HEK293 (cell line): ENCODE measurements at regions not wholly inside any gene's neighbourhood (a gene's known extent, or its start where the extent isn't known, plus 50 kb on each side); places are given as distances from the start of the nearest gene placed in this dataset.

Source experiments
- CTCF ChIA-PET: fragments of 350-600 bp; formaldehyde crosslinking; extraction: SDS; loops from one replicate; lab custom pipeline; 2021; ENCODE audit warnings: antibody characterized with exemption; lab: Yijun Ruan, JAX
- POLR2A ChIA-PET: fragments of 300-600 bp; formaldehyde crosslinking; extraction: SDS; loops from one replicate; lab custom pipeline; 2020; ENCODE audit warnings: antibody characterized with exemption, inconsistent platforms; lab: Yijun Ruan, JAX
- H3K27ac ChIP-seq: fragments of 200-500 bp; sonication (Bioruptor generic); 2 replicates; pipeline ENCODE4 v1.5.1; 2014; ENCODE audit warnings: low read depth, low read length, control low read depth, inconsistent platforms; ENCODE audit errors: extremely low read depth
- H3K36me3 ChIP-seq, 2 experiments: fragments of 200-500 bp in 1 of 2; sonication (Bioruptor generic) in 1 of 2; 1 replicate in 1 of 2; 2 replicates in 1 of 2; pipeline ENCODE4 v1.5.1; 2014 to 2017; ENCODE audit warnings: inconsistent platforms in 2 of 2, low read length in 2 of 2; ENCODE audit not compliant: control insufficient read depth in 2 of 2, insufficient read depth in 1 of 2
- H3K4me1 ChIP-seq: fragments of 200-500 bp; sonication (Bioruptor generic); 2 replicates; pipeline ENCODE4 v1.5.1; 2014; ENCODE audit warnings: mild to moderate bottlenecking, low read length, inconsistent platforms; ENCODE audit not compliant: control insufficient read depth, insufficient read depth
- H3K4me3 ChIP-seq: 2 replicates; pipeline ENCODE4 v1.5.1; 2011; ENCODE audit warnings: low read depth, mild to moderate bottlenecking, control low read depth, low read length, moderate library complexity
- H3K9me3 ChIP-seq: fragments of 200-500 bp; sonication (Bioruptor generic); 2 replicates; pipeline ENCODE4 v1.5.1; 2014; ENCODE audit warnings: low read depth, low read length, inconsistent platforms; ENCODE audit not compliant: control insufficient read depth, insufficient read depth
- GLI2 ChIP-seq: fragments of 450-650 bp; formaldehyde crosslinking; IDR thresholded peaks from 2 replicates; pipeline ENCODE4; 2017; ENCODE audit warnings: missing biosample characterization, missing genetic modification characterization, low read depth, borderline replicate concordance
- KLF1 ChIP-seq: fragments of 450-650 bp; formaldehyde crosslinking; IDR thresholded peaks from 2 replicates; pipeline ENCODE4 v1.5.1; 2016; ENCODE audit warnings: missing biosample characterization, missing genetic modification characterization
- MYNN ChIP-seq: fragments of 450-650 bp; formaldehyde crosslinking; IDR thresholded peaks from 2 replicates; pipeline ENCODE4 v1.5.1; 2016; ENCODE audit warnings: missing biosample characterization, missing genetic modification characterization, borderline replicate concordance
- PRDM10 ChIP-seq: fragments of 450-650 bp; formaldehyde crosslinking; IDR thresholded peaks from 2 replicates; pipeline ENCODE4 v1.5.1; 2016; ENCODE audit warnings: missing biosample characterization, missing genetic modification characterization
- REST ChIP-seq: fragments of 450-650 bp; formaldehyde crosslinking; IDR thresholded peaks from 2 replicates; pipeline ENCODE4 v1.5.1; 2016; ENCODE audit warnings: missing biosample characterization, missing genetic modification characterization
- ZBTB6 ChIP-seq: fragments of 450-650 bp; formaldehyde crosslinking; IDR thresholded peaks from 2 replicates; pipeline ENCODE4 v1.5.1; 2017; ENCODE audit warnings: missing biosample characterization, missing genetic modification characterization
- ZNF10 ChIP-seq: fragments of 450-650 bp; formaldehyde crosslinking; IDR thresholded peaks from 2 replicates; pipeline ENCODE4 v1.5.1; 2017; ENCODE audit warnings: missing biosample characterization, missing genetic modification characterization
- ZNF202 ChIP-seq: fragments of 450-650 bp; formaldehyde crosslinking; IDR thresholded peaks from 2 replicates; pipeline ENCODE4 v1.5.1; 2016; ENCODE audit warnings: missing biosample characterization, missing genetic modification characterization, borderline replicate concordance
- ZNF23 ChIP-seq: fragments of 450-650 bp; formaldehyde crosslinking; IDR thresholded peaks from 2 replicates; pipeline ENCODE4 v1.5.1; 2016; ENCODE audit warnings: missing biosample characterization, missing genetic modification characterization, borderline replicate concordance
- ZNF280D ChIP-seq: fragments of 450-650 bp; formaldehyde crosslinking; IDR thresholded peaks from 2 replicates; pipeline ENCODE4 v1.5.1; 2016; ENCODE audit warnings: missing biosample characterization, missing genetic modification characterization
- ZNF292 ChIP-seq: fragments of 450-650 bp; formaldehyde crosslinking; IDR thresholded peaks from 2 replicates; pipeline ENCODE4 v1.5.1; 2016; ENCODE audit warnings: low read depth, missing biosample characterization, missing genetic modification characterization, borderline replicate concordance
- ZNF354C ChIP-seq: fragments of 450-650 bp; formaldehyde crosslinking; IDR thresholded peaks from 2 replicates; pipeline ENCODE4 v1.5.1; 2016; ENCODE audit warnings: missing biosample characterization, missing genetic modification characterization, low read depth, borderline replicate concordance
- ZNF501 ChIP-seq: fragments of 450-650 bp; formaldehyde crosslinking; IDR thresholded peaks from 2 replicates; pipeline ENCODE4 v1.5.1; 2016; ENCODE audit warnings: missing biosample characterization, missing genetic modification characterization
- ZNF747 ChIP-seq: fragments of 450-650 bp; formaldehyde crosslinking; IDR thresholded peaks from 2 replicates; pipeline ENCODE4 v1.5.1; 2016; ENCODE audit warnings: missing biosample characterization, missing genetic modification characterization
- ZNF777 ChIP-seq: fragments of 450-650 bp; formaldehyde crosslinking; IDR thresholded peaks from 2 replicates; pipeline ENCODE4 v1.5.1; 2017; ENCODE audit warnings: missing biosample characterization, missing genetic modification characterization, borderline replicate concordance

- POLR2A ChIA-PET = no interaction called here
- no peaks in the 10 kb centered on the region for H3K36me3 ChIP-seq
- CTCF ChIA-PET = interaction anchor here (0.6 kb wide), 1 partner anchor 125 kb away, joined by 3 read pairs; no protein-coding TSS in a partner anchor
- no peaks in the 10 kb centered on the region for H3K4me1 ChIP-seq
- no peak overlapping the region for H3K4me3 ChIP-seq
- H3K9me3 ChIP-seq = no peaks in the 10 kb centered on the region
- no peak overlapping the region for H3K27ac ChIP-seq
- no peak for TF ChIP-seq ZNF280D (tag by site-specific recombination)
- TF ChIP-seq ZNF747 (tag by site-specific recombination) = no peak
- no peak for TF ChIP-seq ZNF501 (tag by site-specific recombination)
- TF ChIP-seq ZBTB6 (tag by site-specific recombination) = no peak
- TF ChIP-seq ZNF354C (tag by site-specific recombination) = no peak
- TF ChIP-seq REST (tag by site-specific recombination) = no peak
- no peak for TF ChIP-seq ZNF10 (tag by site-specific recombination)
- TF ChIP-seq ZNF292 (tag by site-specific recombination) = no peak
- TF ChIP-seq PRDM10 = no peak
- TF ChIP-seq GLI2 (tag by site-specific recombination) = no peak
- no peak for TF ChIP-seq MYNN (tag by site-specific recombination)
- no peak for TF ChIP-seq ZNF777 (tag by site-specific recombination)
- no peak for TF ChIP-seq ZNF202 (tag by site-specific recombination)
- no peak for TF ChIP-seq KLF1 (tag by site-specific recombination)
- TF ChIP-seq ZNF23 (tag by site-specific recombination) = no peak
- TF ChIP-seq, all 188 proteins: peak for 0
These were observed 348.1 kb downstream of the CCDC85A start for GRCh38 chr2:56531668-56532420.
